ENCODE measurements at regions not wholly inside any gene's neighbourhood (a gene's known extent, or its start where the extent isn't known, plus 50 kb on each side); places are given as distances from the start of the nearest gene placed in this dataset.
A peak's percentile ranks its signal among the peaks of the same experiment; 100 is the strongest.

DNA sequence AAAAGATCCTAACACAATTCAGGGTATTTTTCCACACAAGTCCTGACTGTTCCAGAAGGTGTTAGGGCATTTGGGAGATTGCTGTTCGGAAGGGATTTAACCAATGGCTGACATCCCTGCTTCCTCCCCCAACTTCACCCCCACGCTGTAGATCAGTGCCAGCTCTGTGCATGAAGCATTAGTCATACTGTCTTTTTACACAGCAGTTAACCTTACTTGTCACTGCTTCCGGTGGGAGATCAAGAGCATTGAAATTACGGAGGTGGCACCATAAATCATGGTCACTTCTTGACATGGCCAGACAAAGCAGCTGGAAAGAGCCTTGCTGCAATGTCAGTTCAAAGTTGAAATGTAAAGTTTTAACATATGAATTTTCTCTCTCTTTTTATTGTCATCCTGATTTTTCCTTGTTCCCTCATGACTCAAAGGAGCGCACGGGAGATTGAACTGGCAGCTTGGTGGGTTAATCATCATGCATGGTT, 70.2 kb downstream of the HRH4 start:
- DNase-seq (ENCODE audit: low read depth): peak; percentile 28

DNA sequence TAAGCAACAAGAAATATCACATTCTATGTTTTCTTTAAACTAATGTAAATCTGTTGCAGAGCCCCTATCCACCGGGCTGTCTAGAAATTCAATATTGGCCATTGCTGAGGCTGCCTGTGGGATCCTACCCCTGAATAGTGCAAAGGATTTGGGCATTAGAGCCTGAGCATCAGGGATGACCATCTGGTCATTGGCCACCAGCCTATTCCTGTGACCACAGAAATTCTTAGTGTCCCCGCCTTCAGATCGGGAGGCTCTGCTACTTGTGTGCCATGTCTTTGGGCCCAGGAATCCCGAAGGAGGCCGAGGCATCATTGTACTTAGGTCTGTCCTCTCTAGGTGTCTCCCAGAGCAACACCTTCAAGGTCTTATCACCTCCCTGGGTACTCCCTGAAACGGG, 73.8 kb downstream of the HRH4 start:
- DNase-seq (ENCODE audit: low read depth): peak; percentile 34

DNA sequence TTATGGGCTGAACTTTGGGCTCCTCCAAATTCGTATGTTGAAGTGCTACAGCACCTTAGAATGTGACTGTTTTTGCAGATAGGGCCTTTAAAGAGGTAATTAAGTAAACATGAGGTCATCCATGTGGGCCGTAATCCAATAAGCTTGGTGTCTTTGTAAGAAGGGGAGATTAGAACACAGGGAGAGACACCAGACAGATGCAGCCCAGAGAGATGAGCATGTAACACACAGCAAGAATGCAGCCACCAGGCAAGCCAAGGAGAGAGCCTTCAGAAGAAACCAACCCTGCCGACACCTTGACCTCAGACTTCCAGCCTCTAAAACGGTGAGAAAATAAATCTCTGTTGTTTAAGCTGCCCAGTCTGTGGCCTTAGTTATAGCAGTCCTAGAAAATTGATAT, 74.3 kb downstream of the HRH4 start:
- DNase-seq (ENCODE audit: low read depth): no peak

DNA sequence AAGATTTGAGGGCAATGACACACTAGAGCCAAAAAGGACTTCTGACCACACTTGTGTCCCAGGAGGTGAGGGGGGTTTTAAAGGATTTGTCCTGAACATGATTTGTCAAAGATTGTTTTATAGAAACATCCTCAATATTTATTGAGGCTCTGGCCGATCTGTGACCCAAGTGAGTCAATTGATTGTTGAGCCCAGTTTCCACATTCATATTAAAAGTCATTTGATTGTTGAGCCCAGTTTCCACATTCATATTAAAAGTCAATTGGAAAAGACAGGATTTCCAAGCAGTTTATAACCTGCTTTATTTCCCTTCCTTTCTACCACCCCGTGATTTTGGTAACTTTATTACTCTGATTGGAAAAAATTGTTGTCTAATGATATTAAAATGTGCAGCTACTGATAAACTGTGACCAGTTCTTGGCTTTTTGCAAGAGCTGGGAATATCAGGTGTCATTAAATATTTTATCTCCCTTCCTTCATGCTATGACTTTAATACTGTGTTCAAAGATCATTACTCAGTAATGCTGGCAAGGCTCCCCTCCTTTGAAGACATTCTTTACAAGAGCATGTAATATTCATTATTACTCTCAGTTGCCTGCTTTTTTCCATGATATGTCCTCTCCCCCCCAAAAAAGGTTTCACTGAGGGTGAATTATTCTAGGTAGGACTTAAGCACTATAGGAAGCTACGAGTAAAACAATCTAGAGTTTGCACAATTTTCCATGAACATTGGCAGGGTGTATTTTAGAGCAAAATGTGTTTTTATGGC, 75.3 kb downstream of the HRH4 start:
- DNase-seq (ENCODE audit: low read depth): no peak

DNA sequence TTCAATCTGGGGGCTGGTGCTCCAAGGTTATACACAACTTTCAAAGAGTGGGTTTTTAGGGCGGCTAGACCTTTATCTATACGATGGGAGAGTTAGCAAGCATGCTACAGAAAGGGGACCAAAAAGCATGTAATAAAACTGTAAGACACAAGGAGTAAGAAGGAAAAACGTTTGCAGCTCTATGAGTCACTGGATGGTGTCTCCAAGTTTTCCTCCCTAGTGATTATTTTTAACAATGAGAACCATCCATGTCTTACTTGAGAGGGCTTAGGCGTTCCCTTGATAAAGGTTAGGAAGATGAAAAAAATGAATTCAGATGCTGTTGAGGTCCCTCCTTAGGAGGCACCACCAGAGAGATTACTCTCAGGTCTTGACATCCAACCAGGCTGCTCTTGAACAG, 75.9 kb downstream of the HRH4 start:
- DNase-seq (ENCODE audit: low read depth): no peak

DNA sequence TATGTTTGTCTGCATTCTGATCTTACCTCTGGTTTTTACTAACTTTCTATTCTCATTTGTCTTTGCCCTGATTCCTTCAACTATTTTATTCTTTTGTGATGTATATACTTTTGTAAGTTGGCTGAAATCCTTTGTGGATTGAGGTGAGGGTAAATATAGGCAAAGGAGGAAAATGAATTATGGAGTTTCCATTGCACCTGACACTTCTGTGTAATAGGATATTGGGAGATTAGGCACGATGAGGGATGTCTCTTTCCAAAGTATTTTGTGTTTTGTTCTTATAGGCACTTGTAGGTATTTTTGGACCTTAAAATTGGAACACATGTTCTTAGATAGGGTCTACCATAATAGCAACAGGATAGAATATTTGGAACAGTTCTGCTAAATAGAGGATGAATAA, 76.4 kb downstream of the HRH4 start:
- DNase-seq (ENCODE audit: low read depth): no peak

DNA sequence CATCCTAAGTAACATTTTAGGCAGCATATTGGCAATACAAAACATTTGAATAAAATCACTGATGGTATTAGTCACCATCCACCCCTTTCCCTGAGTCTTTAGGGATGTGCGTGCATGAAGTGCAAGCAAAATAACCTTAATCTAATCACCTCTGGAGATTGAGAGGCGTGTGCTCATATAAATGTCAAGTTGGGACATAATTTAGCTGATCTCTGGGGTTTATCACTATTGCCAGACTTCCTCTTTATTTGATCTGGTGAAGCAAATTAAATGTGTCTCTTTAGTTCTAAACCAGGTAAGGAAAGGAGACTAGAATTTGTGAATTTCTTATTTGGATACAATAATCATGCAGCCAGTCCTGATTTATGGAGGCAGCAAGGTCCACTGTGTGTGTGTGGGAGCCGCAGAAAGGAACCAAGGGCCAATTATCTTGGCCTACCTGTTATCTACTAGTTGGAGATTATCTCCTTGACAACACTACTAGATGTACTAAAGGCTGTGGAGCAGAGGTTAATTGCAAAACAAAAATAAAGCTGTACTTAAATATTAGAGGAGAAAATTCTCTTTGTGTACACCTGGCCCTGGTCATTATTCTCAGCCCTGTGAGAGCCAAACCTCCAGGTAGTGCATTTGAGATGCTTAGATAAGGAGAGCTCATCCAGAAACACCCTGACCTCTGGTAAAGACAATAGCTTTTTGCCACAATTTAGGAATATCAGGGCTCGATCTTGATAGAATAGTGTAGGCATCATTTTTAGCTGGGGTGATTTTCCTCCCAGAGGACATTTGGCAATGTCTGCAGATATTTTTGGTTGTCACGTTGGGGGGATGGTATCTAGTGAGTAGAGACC, 78.2 kb downstream of the HRH4 start:
- no peak for DNase-seq (ENCODE audit: low read depth)

DNA sequence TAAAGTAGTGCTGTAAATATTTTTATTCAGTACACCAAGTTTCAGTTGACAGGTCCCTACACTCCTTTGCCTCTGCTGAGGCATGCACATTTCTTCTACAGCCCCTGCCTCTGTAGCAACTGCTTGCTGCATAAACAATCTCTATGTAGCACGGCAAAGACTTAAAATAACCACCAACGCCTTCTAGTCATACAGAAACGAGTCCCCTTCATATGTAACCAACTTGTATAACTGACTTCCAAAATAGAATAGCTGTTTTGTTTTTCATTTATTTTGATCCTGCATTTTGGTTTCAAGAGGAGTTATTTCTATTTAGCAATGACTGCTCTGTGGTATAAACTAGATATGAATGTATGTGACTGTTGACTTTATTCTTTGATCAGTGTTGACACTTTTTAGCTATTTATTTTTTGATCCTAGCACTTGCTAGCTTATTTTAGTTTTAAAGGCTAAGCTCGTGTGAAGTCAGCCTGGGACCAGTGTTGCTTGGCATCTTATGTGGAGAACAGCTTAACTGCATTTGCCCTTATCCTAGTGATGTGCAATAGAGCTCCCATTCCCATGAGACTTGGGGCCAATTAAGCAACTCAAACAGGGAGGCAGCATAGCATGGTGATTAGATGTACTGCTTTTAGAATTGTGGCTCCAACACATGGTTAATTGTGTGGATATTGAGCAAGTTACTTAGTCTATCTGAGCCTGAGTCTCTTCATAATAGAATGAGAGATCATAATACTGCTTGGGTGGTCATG, 79.6 kb downstream of the HRH4 start:
- no peak for DNase-seq (ENCODE audit: low read depth)

DNA sequence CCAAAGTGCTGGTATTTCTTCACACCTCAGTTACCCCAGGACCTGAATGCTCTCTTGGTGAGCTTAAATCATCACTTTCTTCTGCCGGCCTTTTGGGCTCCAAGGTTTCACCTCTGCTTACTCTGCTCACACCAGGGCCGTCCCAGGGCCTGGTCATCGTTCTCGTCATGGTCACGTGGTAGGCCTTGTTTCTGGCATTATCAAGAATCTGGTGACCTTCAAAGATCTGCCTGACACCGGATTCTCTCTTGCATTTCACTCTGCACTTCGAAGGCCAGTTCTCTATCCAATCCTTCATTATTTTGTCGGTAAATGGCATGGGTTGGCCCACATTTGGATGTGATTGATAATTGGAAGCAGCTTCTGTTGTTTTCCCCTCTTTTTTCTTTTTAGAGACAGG, 80.5 kb downstream of the HRH4 start:
- DNase-seq (ENCODE audit: low read depth): no peak

DNA sequence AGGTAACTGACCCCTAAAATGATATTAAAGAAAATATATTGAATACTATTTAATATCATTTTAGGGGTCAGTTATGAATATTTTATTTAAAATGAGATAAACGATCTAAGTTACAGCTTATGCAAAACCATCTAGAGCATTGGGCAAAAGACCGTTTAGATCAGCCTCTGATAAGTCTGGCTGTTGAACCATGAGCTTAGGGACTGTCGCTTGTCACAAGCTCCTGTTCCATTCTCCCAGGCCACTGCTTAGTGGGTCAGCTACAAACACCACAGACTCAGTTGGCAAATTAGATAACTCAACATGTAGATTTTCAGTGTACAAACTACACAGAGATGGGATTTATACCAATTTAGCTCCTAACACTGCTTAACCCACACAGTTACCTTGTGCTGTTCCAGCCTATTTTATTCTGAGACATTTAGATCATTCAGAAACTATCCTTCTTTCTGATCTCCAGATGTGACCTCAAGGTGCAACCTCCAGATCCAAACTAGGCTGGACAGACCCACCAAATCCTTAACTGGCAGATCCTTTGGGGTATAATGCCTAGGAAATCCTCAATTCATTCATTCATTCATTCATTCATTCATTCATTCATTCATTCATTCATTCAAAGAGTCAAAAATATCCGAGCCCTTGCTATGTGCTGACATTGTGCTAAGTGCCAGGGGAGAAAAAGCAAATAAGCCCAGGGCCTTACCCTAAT, 82.8 kb downstream of the HRH4 start:
- DNase-seq (ENCODE audit: low read depth): no peak

DNA sequence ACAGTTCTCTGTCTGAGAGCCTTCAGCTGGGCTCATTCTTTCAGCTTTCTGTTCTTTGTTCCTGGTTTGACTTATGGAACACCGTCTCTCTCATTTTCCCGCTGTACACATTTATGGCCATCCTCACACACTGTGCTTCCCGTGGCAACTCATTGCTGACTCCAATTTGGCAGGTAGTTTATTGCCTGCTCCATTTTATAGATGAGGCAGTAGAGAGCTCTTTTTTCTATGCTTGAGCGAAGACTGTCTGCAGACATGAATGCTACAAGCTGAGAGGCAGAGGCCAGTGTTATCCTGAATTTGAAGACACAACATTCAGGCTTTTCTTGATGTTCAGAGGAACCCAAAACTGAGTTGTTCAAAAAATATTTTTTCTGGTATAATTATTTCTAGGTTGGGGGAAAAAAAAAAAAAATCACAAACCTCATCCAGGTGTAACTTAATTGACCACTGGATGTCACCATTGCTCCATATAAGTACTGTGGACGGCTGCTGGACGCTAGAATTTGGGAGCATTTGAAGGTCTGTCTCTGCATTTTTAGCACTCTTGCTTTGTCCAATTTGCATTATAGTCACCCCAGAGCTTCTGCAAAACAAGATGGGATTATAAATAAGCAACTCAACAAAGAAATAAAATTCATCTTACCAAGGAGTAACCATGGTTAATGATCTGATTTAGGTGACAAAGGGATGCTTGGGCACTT, 83.5 kb downstream of the HRH4 start:
- DNase-seq (ENCODE audit: low read depth): peak; percentile 23

DNA sequence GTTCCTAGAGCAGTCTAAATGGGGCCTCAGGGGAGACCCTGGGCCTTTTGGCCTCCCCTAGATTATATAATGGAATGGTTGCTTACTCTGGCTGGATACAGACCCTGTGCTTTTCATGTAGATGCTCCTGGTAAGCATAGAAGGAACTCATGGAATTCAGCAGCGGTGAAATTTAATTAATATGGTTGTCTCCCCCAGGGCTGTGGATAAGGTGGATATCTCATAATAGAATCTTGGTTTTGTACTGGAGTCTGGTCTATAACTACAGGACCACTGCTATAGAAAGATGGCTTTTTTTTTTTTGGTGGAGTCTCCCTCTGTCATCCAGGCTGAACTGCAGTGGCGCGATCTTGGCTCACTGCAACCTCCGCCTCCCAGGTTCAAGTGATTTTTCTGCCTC, 84.5 kb downstream of the HRH4 start:
- DNase-seq (ENCODE audit: low read depth): no peak

DNA sequence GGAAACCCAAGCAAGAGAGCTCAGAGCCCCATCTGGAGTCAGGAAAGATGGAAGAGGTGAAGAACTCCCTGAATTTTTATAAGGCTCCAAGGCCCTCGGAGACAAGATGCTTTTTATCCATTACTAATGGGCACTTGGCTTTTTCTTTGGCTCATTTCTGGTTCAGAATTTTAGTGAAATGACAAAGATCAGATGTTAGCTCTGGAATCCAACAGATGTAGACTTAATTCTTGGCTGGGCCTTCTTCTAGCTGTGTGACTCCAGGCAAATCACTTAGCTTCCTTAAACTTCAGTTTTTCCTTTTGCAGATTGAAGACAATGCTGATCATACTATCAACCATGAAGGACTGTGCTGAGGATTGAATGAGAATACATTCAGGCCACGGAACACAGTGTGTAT, 85.2 kb downstream of the HRH4 start:
- no peak for DNase-seq (ENCODE audit: low read depth)

DNA sequence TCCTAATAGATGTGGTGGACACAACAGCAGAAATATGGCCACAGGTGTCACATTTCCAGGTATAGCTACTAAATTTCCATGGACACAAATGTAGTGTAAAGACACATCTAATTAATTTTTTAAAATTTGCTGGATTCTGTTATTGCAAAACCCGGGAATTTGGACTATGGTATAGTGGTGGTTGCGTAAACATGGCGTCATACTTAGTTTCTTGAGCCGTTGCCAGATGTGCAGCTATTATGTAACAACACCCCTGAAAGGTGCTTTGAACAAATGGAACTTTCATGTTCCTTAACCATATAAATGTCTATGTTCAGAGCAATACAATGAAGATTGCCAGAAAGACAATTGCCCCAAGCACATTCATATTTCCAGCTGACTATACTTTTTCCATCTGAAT, 85.9 kb downstream of the HRH4 start:
- no peak for DNase-seq (ENCODE audit: low read depth)

DNA sequence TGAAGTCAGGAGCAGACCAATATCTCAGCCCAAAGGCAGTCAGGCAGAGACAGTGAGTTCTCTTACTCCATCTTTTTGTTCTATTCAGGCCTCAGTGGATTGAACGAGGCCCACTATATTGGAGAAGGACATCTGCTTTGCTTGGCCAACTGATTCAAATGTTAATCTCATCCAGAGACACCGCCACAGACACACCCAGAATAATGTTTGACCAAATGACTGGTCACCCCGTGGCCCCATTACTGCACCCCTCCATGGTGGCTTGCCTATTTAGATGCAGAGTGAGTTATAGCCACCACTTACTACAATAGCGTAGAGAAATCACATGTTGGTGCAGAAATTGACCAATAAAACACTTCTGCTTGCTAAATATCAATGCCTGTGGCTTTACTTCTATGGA, 88.1 kb downstream of the HRH4 start:
- DNase-seq (ENCODE audit: low read depth): no peak

DNA sequence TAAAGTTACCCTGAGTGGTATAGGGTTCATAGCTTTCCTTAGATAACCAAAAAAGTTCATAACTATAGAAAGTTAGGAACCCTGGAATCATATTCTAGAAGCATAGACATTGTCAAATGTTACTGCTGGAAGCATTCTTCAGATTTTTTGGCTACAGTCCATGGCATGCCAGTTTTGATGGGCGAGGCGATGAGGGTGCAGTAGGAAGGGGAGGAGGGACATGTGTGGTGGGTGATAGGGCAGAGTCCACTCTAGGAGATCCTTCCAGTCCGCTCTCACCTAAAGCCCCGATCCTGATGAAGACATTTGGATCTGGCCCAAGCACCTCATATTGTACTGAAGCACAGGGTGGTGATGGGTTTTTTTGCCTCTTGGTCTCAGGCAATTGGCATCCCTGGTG, 91.8 kb downstream of the HRH4 start:
- DNase-seq (ENCODE audit: low read depth): peak; percentile 18

DNA sequence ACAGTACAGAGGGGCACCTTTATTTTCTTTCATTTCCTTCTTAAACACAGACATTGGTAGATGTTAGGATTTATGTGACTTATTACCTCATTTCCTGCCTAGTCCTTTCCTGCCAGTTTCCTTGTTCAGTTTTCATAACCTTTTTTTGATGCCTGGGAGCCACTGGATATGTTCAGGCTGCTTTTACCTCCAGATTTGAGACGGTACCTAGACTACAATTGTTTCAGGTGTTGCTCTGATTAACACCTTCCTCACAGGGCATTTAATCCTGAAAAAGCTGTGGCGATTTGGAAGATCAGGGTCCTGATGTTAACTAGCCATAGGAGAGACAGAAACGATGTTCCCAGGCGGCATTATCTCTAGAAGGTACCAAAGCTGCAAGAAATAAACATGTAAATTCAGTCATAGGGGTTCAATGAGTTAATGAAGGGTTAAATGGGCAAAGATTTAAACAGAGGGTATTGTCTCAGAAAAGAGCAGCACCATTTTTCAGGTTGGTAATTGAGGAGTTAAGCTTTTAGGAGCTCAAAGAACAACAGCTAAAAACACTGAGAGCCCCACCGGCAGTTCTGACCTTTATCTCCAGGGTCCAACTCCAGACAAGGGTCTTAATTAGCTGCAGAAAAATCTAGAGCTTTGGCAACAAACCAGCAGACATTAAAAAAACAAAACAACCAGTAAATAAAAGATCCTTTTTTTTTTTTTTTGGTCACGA, 93.3 kb downstream of the HRH4 start:
- DNase-seq (ENCODE audit: low read depth): no peak

DNA sequence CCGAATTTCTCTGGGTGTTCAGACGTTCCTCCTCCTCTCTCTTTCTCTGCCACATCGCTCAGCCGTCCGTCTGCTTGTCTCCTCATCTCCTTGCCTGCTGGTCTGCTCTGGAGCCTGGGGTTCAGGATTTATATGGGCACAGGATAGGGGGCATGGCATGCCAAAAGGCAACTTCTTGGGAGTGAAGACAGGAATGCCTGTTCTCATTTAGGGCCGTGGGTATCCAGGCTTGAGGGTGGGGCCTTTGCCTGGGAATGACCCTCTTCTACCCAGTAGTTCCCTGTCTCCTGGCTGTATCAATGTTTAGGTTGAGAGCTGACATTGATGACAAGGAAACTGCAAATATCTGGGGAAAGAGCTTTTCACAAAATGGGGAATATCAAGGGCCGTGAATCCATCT, 98.0 kb downstream of the HRH4 start:
- DNase-seq (ENCODE audit: low read depth): no peak

DNA sequence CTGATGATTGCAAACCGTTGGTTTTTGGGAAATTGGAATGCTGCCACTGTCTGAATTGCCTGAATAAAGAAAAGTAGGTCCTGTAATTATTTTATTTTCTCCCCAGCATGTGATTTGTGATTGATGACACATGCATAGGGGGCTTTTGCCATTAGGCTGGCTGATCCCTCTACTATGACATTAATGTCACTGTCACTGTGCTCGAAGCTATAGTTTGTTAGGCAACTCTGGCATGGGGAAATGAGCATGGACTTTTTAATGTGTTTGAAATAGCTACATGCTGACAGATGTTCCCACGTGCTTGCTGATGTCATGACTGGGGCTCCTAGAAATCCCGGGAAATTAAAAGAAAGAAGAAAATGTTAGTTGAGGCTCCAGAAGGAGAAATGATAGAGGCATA, 99.1 kb downstream of the HRH4 start:
- DNase-seq (ENCODE audit: low read depth): no peak

DNA sequence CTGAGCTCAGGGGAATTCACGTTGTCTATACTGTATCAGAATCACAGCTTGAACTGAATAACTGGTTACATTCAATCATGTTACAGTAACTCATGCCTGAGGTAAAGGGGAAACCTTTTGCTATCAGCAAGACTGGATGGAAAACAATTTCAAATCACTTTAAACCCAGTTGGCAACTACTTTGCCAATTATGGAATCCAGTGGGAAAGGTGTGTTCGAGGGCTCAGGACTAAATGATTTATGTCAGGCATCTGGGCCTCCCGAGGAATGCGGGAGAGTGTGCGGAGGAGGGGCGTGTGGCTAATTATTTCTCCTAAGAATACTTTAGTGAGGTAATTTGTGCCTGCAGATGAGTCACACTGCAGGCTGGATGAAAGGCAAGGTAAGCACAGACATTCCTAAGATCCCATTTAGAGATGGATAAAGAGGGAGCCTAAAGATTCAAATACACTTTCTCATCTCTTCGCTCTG, 100.1 kb downstream of the HRH4 start:
- DNase-seq (ENCODE audit: low read depth): no peak

Measured in myocyte (in vitro differentiated cells).